ENCODE measurements at regions not wholly inside any gene's neighbourhood (a gene's known extent, or its start where the extent isn't known, plus 50 kb on each side); places are given as distances from the start of the nearest gene placed in this dataset.

DNA sequence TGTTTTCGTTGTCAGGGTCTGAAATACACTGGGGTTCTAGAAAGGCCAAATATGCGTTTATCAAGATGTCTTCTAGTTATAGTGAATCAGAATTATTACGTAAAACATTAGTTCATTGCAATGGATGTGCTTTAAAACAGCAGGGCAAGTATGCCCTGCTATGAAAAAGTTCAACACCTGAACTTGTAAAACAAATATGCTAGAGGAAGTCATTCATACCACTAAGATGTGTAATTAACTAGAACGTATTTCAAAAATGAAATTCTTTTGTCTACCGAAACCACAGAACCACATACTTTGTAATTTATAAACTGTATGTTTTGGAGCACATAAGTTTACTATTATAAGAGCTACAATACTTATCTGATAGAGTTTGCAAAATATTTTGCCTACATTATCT, 266.2 kb downstream of the KCTD12 start:
- intact Hi-C loops (cut with micrococcal nuclease; ENCODE audit: unreplicated experiment) (no loop called here), in situ Hi-C loops (cut with HindIII; ENCODE audit: low pct_unique_long_range_greater_than_20kb, low sequenced_read_pairs) (no loop called here)
- Histone ChIP-seq H3K27me3 (ENCODE audit: control insufficient read depth, insufficient read depth, low read length) (no peaks in the 10 kb centered on the region), H3K36me3 (ENCODE audit: control insufficient read depth, insufficient read depth, low read length) (no peaks in the 10 kb centered on the region), H3K4me3 (ENCODE audit: low read depth in 2 of 2, low read length in 2 of 2) (no peak overlapping the region), H3K4me1 (ENCODE audit: control insufficient read depth, insufficient read depth, low read length) (no peaks in the 10 kb centered on the region), H3K27ac (ENCODE audit: low read length) (no peak overlapping the region), H3K9me3 (ENCODE audit: control insufficient read depth, insufficient read depth, low read depth, low read length) (no peaks in the 10 kb centered on the region)
- no peak for DNase-seq (ENCODE audit: low read depth, low spot score)
- no TSS peak for BruUV-seq (replicated peaks)
- TF ChIP-seq, protein P1, sequence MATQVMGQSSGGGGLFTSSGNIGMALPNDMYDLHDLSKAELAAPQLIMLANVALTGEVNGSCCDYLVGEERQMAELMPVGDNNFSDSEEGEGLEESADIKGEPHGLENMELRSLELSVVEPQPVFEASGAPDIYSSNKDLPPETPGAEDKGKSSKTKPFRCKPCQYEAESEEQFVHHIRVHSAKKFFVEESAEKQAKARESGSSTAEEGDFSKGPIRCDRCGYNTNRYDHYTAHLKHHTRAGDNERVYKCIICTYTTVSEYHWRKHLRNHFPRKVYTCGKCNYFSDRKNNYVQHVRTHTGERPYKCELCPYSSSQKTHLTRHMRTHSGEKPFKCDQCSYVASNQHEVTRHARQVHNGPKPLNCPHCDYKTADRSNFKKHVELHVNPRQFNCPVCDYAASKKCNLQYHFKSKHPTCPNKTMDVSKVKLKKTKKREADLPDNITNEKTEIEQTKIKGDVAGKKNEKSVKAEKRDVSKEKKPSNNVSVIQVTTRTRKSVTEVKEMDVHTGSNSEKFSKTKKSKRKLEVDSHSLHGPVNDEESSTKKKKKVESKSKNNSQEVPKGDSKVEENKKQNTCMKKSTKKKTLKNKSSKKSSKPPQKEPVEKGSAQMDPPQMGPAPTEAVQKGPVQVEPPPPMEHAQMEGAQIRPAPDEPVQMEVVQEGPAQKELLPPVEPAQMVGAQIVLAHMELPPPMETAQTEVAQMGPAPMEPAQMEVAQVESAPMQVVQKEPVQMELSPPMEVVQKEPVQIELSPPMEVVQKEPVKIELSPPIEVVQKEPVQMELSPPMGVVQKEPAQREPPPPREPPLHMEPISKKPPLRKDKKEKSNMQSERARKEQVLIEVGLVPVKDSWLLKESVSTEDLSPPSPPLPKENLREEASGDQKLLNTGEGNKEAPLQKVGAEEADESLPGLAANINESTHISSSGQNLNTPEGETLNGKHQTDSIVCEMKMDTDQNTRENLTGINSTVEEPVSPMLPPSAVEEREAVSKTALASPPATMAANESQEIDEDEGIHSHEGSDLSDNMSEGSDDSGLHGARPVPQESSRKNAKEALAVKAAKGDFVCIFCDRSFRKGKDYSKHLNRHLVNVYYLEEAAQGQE (IDR thresholded peaks at IDR 0.05; ENCODE audit: insufficient read depth in 1 of 2, low read depth in 2 of 2, low read length in 1 of 2), result no peak
- TF ChIP-seq TCF7L2 (IDR thresholded peaks at IDR 0.05; ENCODE audit: low read depth, low read length) (no peak), SIN3A (IDR thresholded peaks at IDR 0.05; ENCODE audit: borderline replicate concordance, insufficient read depth, low read depth, low read length) (no peak), POLR2AphosphoS5 (IDR thresholded peaks at IDR 0.05; ENCODE audit: low read depth, low read length) (no peak)
- TF ChIP-seq, protein P2, sequence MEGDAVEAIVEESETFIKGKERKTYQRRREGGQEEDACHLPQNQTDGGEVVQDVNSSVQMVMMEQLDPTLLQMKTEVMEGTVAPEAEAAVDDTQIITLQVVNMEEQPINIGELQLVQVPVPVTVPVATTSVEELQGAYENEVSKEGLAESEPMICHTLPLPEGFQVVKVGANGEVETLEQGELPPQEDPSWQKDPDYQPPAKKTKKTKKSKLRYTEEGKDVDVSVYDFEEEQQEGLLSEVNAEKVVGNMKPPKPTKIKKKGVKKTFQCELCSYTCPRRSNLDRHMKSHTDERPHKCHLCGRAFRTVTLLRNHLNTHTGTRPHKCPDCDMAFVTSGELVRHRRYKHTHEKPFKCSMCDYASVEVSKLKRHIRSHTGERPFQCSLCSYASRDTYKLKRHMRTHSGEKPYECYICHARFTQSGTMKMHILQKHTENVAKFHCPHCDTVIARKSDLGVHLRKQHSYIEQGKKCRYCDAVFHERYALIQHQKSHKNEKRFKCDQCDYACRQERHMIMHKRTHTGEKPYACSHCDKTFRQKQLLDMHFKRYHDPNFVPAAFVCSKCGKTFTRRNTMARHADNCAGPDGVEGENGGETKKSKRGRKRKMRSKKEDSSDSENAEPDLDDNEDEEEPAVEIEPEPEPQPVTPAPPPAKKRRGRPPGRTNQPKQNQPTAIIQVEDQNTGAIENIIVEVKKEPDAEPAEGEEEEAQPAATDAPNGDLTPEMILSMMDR (IDR thresholded peaks at IDR 0.05), result no peak
- ChIA-PET CTCF (no interaction called here), POLR2A (no interaction called here)
- no peak for ATAC-seq

DNA sequence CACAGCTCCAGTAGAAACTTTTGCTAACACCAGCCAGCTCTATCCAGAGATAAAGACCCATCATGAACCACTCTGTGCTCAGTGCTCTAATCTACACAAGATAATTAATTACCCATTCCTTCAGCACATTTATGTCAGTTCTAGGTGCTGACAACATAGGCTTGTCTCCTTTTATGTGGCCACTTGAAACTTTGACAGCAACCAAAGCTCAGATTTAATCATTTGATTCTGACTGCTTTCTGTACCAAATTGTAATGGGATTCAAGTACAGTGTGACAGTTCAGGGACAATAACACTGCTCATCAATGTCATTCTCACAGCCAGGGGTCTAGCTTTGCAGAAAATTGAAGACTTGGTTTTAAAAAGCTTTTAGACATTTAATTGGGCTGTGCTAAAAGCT, 266.6 kb downstream of the KCTD12 start:
- ChIA-PET CTCF (no interaction called here), POLR2A (no interaction called here)
- no peaks in the 10 kb centered on the region for H3K4me1 ChIP-seq (ENCODE audit: control insufficient read depth, insufficient read depth, low read length)
- no peak overlapping the region for H3K4me3 ChIP-seq (ENCODE audit: low read depth in 2 of 2, low read length in 2 of 2)
- DNase-seq (ENCODE audit: low read depth, low spot score) (no peak), ATAC-seq (no peak)
- H3K27ac ChIP-seq (ENCODE audit: low read length), result no peak overlapping the region
- intact Hi-C loops (cut with micrococcal nuclease; ENCODE audit: unreplicated experiment) (no loop called here), in situ Hi-C loops (cut with HindIII; ENCODE audit: low pct_unique_long_range_greater_than_20kb, low sequenced_read_pairs) (no loop called here)
- H3K27me3 ChIP-seq (ENCODE audit: control insufficient read depth, insufficient read depth, low read length), result no peaks in the 10 kb centered on the region
- H3K36me3 ChIP-seq (ENCODE audit: control insufficient read depth, insufficient read depth, low read length), result no peaks in the 10 kb centered on the region
- no TSS peak for BruUV-seq (replicated peaks)
- TF ChIP-seq, protein P2 (IDR thresholded peaks at IDR 0.05), result no peak
- TF ChIP-seq SIN3A (IDR thresholded peaks at IDR 0.05; ENCODE audit: borderline replicate concordance, insufficient read depth, low read depth, low read length) (no peak), POLR2AphosphoS5 (IDR thresholded peaks at IDR 0.05; ENCODE audit: low read depth, low read length) (no peak), TCF7L2 (IDR thresholded peaks at IDR 0.05; ENCODE audit: low read depth, low read length) (no peak)
- TF ChIP-seq, protein P1 (IDR thresholded peaks at IDR 0.05; ENCODE audit: insufficient read depth in 1 of 2, low read depth in 2 of 2, low read length in 1 of 2), result no peak
- H3K9me3 ChIP-seq (ENCODE audit: control insufficient read depth, insufficient read depth, low read depth, low read length), result no peaks in the 10 kb centered on the region

Measured in Panc1 (cell line).